ENCODE measurements at regions not wholly inside any gene's neighbourhood (a gene's known extent, or its start where the extent isn't known, plus 50 kb on each side); places are given as distances from the start of the nearest gene placed in this dataset.

DNA sequence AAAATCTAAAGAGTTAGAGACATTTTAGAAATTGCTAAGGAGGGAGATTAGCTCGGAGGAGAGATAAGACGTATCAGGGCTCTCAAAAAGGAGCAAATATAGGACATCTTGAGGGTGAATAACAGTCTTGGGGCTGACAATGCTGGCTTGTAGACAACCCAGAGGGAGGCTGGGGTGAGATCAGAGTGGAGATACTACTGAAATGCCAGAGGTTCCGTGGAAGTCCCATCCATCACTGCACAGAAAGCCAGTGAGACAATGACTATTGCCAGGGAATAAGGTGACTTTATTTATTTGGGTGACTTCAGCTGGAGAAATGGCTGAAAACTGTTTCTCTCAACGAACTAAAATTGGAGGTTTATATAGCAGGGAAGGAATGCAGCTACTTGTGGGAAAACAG lies 838.1 kb upstream of the AGA start:
- Histone ChIP-seq H3K79me2 (ENCODE audit: insufficient read depth, low read depth) (no peaks in the 10 kb centered on the region), H3K27me3 (ENCODE audit: insufficient read depth, low read depth) (no peaks in the 10 kb centered on the region), H4K20me1 (ENCODE audit: insufficient read depth) (no peaks in the 10 kb centered on the region), H3K9ac (no peak overlapping the region), H3K36me3 (ENCODE audit: insufficient read depth) (no peaks in the 10 kb centered on the region), H2AFZ (ENCODE audit: low read depth) (no peak overlapping the region), H3K4me2 (no peak overlapping the region), H3K4me3 (IDR thresholded peaks at IDR 0.05; ENCODE audit: insufficient read depth, low read depth, low read length) (no peak overlapping the region), H3K4me1 (ENCODE audit: low read depth, poor library complexity, severe bottlenecking) (no peaks in the 10 kb centered on the region), H3K27ac (no peak overlapping the region)
- TF ChIP-seq, protein P1, sequence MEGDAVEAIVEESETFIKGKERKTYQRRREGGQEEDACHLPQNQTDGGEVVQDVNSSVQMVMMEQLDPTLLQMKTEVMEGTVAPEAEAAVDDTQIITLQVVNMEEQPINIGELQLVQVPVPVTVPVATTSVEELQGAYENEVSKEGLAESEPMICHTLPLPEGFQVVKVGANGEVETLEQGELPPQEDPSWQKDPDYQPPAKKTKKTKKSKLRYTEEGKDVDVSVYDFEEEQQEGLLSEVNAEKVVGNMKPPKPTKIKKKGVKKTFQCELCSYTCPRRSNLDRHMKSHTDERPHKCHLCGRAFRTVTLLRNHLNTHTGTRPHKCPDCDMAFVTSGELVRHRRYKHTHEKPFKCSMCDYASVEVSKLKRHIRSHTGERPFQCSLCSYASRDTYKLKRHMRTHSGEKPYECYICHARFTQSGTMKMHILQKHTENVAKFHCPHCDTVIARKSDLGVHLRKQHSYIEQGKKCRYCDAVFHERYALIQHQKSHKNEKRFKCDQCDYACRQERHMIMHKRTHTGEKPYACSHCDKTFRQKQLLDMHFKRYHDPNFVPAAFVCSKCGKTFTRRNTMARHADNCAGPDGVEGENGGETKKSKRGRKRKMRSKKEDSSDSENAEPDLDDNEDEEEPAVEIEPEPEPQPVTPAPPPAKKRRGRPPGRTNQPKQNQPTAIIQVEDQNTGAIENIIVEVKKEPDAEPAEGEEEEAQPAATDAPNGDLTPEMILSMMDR (conservative IDR thresholded peaks at IDR 0.05; ENCODE audit: low read depth, low read length) = no peak

DNA sequence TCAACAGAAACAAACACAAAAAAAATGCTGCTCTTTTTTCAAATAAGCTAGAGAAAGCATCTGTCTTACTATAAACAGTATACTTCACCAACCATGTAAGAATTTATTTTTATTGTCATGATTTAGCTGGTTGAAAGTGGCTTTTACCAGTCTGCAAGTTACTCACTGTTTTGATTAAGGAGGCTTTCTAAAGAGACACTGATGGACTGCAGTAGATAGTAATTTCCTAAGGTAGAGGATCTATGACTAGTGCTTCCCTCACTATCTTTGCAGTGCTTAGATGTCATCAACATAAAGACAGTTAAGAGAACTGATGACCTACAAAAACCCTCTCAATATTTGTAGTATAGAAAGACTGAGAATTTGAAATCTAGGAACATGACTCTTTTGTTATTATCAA lies 846.2 kb upstream of the AGA start:
- no peaks in the 10 kb centered on the region for H3K79me2 ChIP-seq (ENCODE audit: insufficient read depth, low read depth)
- no peaks in the 10 kb centered on the region for H3K4me1 ChIP-seq (ENCODE audit: low read depth, poor library complexity, severe bottlenecking)
- H3K27ac ChIP-seq = no peak overlapping the region
- H3K9ac ChIP-seq = no peak overlapping the region
- H2AFZ ChIP-seq (ENCODE audit: low read depth) = no peak overlapping the region
- no peak overlapping the region for H3K4me2 ChIP-seq
- H3K27me3 ChIP-seq (ENCODE audit: insufficient read depth, low read depth) = no peaks in the 10 kb centered on the region
- no peaks in the 10 kb centered on the region for H4K20me1 ChIP-seq (ENCODE audit: insufficient read depth)
- H3K4me3 ChIP-seq (IDR thresholded peaks at IDR 0.05; ENCODE audit: insufficient read depth, low read depth, low read length) = no peak overlapping the region
- TF ChIP-seq, protein P1 (conservative IDR thresholded peaks at IDR 0.05; ENCODE audit: low read depth, low read length) = no peak
- no peaks in the 10 kb centered on the region for H3K36me3 ChIP-seq (ENCODE audit: insufficient read depth)

DNA sequence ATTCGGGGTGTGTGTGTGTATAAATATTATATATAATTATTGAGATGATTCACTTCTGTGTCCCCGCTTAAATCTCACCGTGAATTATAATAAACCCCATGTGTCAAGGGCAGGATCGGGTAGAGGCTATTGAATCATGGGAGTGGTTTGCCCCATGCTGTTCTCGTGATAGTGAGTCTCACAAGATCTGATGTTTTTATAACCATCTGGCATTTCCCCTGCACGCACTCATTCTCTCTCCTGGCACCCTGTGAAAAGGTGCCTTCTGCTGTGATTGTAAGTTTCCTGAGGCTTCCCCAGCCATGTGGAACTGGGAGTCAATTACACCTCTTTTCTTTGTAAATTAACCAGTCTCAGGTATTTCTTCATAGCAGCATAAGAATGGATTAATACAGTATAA lies 851.4 kb upstream of the AGA start:
- Histone ChIP-seq H4K20me1 (ENCODE audit: insufficient read depth) (no peaks in the 10 kb centered on the region), H3K4me1 (ENCODE audit: low read depth, poor library complexity, severe bottlenecking) (no peaks in the 10 kb centered on the region), H3K27me3 (ENCODE audit: insufficient read depth, low read depth) (no peaks in the 10 kb centered on the region), H3K79me2 (ENCODE audit: insufficient read depth, low read depth) (no peaks in the 10 kb centered on the region), H2AFZ (ENCODE audit: low read depth) (no peak overlapping the region), H3K4me3 (IDR thresholded peaks at IDR 0.05; ENCODE audit: insufficient read depth, low read depth, low read length) (no peak overlapping the region), H3K36me3 (ENCODE audit: insufficient read depth) (no peaks in the 10 kb centered on the region), H3K27ac (no peak overlapping the region), H3K4me2 (no peak overlapping the region), H3K9ac (no peak overlapping the region)
- TF ChIP-seq, protein P1 (conservative IDR thresholded peaks at IDR 0.05; ENCODE audit: low read depth, low read length) = no peak

DNA sequence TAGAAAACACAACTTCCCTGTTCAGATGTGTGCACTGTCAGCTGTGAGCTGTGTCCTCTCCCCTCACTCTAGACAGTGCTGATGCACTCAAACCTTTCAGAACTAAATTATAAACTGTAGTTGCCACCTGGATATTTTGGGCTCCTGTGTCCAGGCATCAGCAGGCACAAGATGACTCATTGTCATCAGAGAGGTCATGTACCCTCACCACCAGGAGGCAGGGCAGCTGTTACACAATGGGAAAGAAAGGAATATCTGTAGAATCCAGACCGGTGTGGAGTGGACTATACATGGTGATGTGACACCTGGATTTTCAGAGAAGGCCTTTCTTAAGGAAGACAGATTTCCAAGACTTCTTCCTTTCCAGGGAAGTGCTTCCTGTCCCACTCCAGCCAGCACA lies 854.4 kb upstream of the AGA start:
- Histone ChIP-seq H3K27me3 (ENCODE audit: insufficient read depth, low read depth) (no peaks in the 10 kb centered on the region), H3K36me3 (ENCODE audit: insufficient read depth) (no peaks in the 10 kb centered on the region), H3K4me3 (IDR thresholded peaks at IDR 0.05; ENCODE audit: insufficient read depth, low read depth, low read length) (no peak overlapping the region), H3K4me2 (no peak overlapping the region), H2AFZ (ENCODE audit: low read depth) (no peak overlapping the region), H4K20me1 (ENCODE audit: insufficient read depth) (no peaks in the 10 kb centered on the region), H3K4me1 (ENCODE audit: low read depth, poor library complexity, severe bottlenecking) (no peaks in the 10 kb centered on the region), H3K9ac (no peak overlapping the region), H3K79me2 (ENCODE audit: insufficient read depth, low read depth) (no peaks in the 10 kb centered on the region), H3K27ac (no peak overlapping the region)
- TF ChIP-seq, protein P1 (conservative IDR thresholded peaks at IDR 0.05; ENCODE audit: low read depth, low read length) = no peak

DNA sequence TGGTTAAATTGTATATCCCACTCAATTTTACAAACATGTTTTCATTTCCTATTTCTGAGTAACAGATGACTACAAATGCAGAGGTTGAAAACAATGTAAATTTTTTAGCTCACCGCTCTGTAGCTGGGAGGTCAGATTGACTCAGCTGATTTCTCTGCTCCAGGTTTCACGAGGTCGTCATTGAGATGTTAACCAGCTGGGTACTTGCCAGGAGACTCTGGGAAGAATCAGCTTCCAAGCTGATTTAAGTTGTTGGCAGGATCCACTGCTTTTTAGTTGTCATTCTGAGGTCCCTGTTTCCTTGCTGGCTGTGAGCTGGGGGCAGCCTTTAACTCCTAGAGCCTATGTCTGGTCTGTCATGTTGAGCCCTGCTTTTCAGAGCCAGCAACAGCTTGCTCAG lies 864.3 kb upstream of the AGA start:
- no peak overlapping the region for H3K9ac ChIP-seq
- H3K4me3 ChIP-seq (IDR thresholded peaks at IDR 0.05; ENCODE audit: insufficient read depth, low read depth, low read length) = no peak overlapping the region
- H3K27me3 ChIP-seq (ENCODE audit: insufficient read depth, low read depth) = no peaks in the 10 kb centered on the region
- H3K4me2 ChIP-seq = no peak overlapping the region
- H4K20me1 ChIP-seq (ENCODE audit: insufficient read depth) = no peaks in the 10 kb centered on the region
- no peak overlapping the region for H3K27ac ChIP-seq
- no peak overlapping the region for H2AFZ ChIP-seq (ENCODE audit: low read depth)
- TF ChIP-seq, protein P1 (conservative IDR thresholded peaks at IDR 0.05; ENCODE audit: low read depth, low read length) = no peak
- no peaks in the 10 kb centered on the region for H3K79me2 ChIP-seq (ENCODE audit: insufficient read depth, low read depth)
- H3K4me1 ChIP-seq (ENCODE audit: low read depth, poor library complexity, severe bottlenecking) = no peaks in the 10 kb centered on the region
- H3K36me3 ChIP-seq (ENCODE audit: insufficient read depth) = no peaks in the 10 kb centered on the region

All from KMS-11 (cell line).